ENCODE measurements at regions not wholly inside any gene's neighbourhood (a gene's known extent, or its start where the extent isn't known, plus 50 kb on each side); places are given as distances from the start of the nearest gene placed in this dataset.
"Not testable (repeated sequence)": the region's sequence is repeated elsewhere in the genome, so short reads cannot be mapped to it uniquely, and the experiment has no call there.

- no peak for DNase-seq (ENCODE audit: extremely low spot score)
- ChIA-PET POLR2A (no interaction called here), CTCF (no interaction called here)
- TF ChIP-seq, protein P1, sequence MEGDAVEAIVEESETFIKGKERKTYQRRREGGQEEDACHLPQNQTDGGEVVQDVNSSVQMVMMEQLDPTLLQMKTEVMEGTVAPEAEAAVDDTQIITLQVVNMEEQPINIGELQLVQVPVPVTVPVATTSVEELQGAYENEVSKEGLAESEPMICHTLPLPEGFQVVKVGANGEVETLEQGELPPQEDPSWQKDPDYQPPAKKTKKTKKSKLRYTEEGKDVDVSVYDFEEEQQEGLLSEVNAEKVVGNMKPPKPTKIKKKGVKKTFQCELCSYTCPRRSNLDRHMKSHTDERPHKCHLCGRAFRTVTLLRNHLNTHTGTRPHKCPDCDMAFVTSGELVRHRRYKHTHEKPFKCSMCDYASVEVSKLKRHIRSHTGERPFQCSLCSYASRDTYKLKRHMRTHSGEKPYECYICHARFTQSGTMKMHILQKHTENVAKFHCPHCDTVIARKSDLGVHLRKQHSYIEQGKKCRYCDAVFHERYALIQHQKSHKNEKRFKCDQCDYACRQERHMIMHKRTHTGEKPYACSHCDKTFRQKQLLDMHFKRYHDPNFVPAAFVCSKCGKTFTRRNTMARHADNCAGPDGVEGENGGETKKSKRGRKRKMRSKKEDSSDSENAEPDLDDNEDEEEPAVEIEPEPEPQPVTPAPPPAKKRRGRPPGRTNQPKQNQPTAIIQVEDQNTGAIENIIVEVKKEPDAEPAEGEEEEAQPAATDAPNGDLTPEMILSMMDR (IDR thresholded peaks at IDR 0.05; ENCODE audit: control extremely low read depth, extremely low read depth, low read depth, missing control alignments) = no peak
Observed at GRCh38 chr3:8020047-8020841, 481.4 kb upstream of the LMCD1 start.

DNA sequence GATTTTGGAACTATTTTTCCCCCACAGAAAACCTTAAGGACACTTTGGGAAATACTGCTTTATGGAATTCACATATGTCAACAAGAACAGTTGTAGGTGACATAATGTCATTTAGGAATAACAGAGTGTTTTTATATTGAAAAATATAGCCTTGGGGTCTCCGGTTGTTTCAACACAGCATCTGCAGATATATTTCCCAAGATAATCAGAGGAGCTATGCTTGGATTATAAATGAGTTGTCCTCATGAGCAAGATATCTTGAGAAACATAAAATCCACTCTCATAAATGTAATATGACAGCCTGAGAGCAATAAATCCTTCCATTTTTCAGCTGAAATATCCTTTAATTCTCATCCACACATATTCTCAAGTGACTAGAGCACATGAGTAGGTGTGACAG lies 473.7 kb upstream of the LMCD1 start:
- DNase-seq (ENCODE audit: extremely low spot score) = no peak
- ChIA-PET POLR2A (no interaction called here), CTCF (no interaction called here)
- TF ChIP-seq, protein P1 (IDR thresholded peaks at IDR 0.05; ENCODE audit: control extremely low read depth, extremely low read depth, low read depth, missing control alignments) = no peak

DNA sequence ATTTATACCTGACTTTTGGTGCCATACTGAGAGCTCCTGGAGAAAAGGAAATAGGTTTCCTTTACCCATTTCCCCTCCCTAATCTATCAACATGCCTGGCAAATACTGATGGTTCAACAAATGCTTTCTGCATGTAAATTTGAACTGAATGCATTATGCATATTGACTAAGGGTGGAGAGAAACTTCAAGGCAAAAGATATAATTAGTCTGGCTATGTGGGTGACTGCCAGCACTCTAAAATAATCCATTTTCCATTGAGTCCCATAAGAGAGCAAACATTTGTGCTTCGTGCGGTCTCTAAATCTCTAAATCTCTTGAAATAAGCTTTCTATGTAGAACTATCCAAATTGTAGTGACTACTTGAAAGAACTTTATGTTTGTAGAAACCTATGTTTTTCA lies 451.3 kb upstream of the LMCD1 start:
- CTCF ChIA-PET = interaction anchor here (1.8 to 2.2 kb wide), 2 partner anchors 13 to 14 kb away, joined by 4 to 7 read pairs; no protein-coding TSS in a partner anchor
- no peak for DNase-seq (ENCODE audit: extremely low spot score)
- POLR2A ChIA-PET = no interaction called here
- TF ChIP-seq, protein P1 (IDR thresholded peaks at IDR 0.05; ENCODE audit: control extremely low read depth, extremely low read depth, low read depth, missing control alignments) = no peak

DNA sequence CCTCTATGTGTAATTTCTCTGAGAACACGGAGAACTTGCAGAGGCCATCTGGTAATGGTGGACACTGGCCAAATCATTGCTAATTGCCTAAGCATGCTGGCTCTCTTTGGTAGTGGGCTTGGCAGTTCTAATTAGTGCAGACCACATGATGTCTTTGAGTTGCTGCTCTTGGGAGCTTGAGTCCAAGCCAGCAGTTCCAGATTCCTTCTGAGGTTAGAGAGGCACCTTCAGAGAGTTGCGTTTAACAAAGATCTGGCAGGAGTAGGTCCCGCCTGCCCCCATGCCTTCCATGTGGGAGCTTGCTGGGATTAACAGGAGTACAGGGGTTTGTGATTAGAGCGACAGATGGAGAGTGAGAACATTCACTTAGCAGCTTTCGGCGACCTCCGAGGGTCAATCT lies 449.0 kb upstream of the LMCD1 start:
- CTCF ChIA-PET = interaction anchor here (1.7 kb wide), 1 partner anchor 35 kb away, joined by 4 read pairs; no protein-coding TSS in a partner anchor
- TF ChIP-seq, protein P1 (IDR thresholded peaks at IDR 0.05; ENCODE audit: control extremely low read depth, extremely low read depth, low read depth, missing control alignments) = no peak
- no peak for DNase-seq (ENCODE audit: extremely low spot score)
- POLR2A ChIA-PET = no interaction called here

GRCh38 chr3:8068135-8068534 lies 433.5 kb upstream of the LMCD1 start:
- CTCF ChIA-PET; POLR2A ChIA-PET; DNase-seq (ENCODE audit: extremely low spot score): not testable (repeated sequence)

- ChIA-PET POLR2A (no interaction called here), CTCF (no interaction called here)
- TF ChIP-seq, protein P1 (IDR thresholded peaks at IDR 0.05; ENCODE audit: control extremely low read depth, extremely low read depth, low read depth, missing control alignments) = no peak
- no peak for DNase-seq (ENCODE audit: extremely low spot score)
Observed at GRCh38 chr3:8069471-8069870, 432.2 kb upstream of the LMCD1 start.

- ChIA-PET POLR2A (no interaction called here), CTCF (interaction anchor here (0.9 to 1.2 kb wide), 2 partner anchors 9 to 11 kb away, joined by 3 to 4 read pairs; no protein-coding TSS in a partner anchor)
- TF ChIP-seq, protein P1 (IDR thresholded peaks at IDR 0.05; ENCODE audit: control extremely low read depth, extremely low read depth, low read depth, missing control alignments) = no peak
- DNase-seq (ENCODE audit: extremely low spot score) = no peak
Observed at GRCh38 chr3:8070011-8070410, 431.6 kb upstream of the LMCD1 start.

- DNase-seq (ENCODE audit: extremely low spot score); POLR2A ChIA-PET; CTCF ChIA-PET: not testable (repeated sequence)
Observed at GRCh38 chr3:8074740-8075139, 426.9 kb upstream of the LMCD1 start.

All from GM10248 (cell line).